NCI-H526 treated with DMSO at 0.1 percent for 48 hours (cell line): ENCODE measurements at regions not wholly inside any gene's neighbourhood (a gene's known extent, or its start where the extent isn't known, plus 50 kb on each side); places are given as distances from the start of the nearest gene placed in this dataset.

Experiments
- DNase-seq: peaks from one replicate; lab custom pipeline; 2025; lab: John Stamatoyannopoulos, UW

GRCh38 chr1:232519186-232519585, 110.7 kb downstream of the SIPA1L2 start:
- no peak for DNase-seq

GRCh38 chr1:232518349-232518748, 111.6 kb downstream of the SIPA1L2 start:
- no peak for DNase-seq

- no peak for DNase-seq
These were observed 112.7 kb downstream of the SIPA1L2 start for GRCh38 chr1:232517204-232517603.

GRCh38 chr1:232515706-232516105, 114.2 kb downstream of the SIPA1L2 start:
- DNase-seq = no peak

DNA sequence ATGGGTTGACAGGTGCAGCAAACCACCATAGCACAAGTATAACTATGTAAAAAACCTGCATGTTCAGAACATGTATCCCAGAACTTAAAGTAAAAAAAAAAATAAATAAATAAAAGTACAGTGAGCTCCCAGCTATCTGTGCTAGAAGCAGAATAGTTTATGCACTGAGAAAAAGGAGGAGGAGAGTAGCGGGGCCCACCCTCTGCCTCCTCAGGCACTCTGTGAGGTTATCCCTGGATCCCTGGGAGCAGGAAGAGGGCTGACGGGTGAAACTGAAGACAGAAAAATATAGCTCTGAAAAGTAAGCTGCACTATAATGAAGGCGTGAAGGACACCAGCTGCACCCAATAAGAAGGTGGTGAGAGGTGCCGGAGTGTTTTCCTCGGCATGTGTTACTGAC, 117.2 kb downstream of the SIPA1L2 start:
- no peak for DNase-seq

DNA sequence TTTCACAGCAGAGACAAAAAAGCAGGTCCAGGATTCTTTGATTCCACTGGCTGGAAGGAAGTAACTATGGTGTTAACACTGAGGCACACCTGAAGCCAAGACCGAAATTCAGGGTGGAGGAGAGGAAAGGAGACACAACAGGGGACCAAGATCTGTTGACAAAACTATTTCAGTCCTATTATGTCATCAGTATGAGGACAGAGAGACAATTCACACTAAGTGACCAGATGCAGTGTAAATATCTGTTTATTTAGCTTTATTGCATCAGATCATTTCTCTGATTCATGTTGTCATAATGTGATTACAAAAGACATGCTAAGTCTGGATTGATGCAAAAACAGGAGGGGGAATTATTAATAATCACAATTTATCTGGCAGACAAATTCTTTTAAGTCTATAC, 118.8 kb downstream of the SIPA1L2 start:
- DNase-seq = no peak

- DNase-seq = no peak
These were observed 119.4 kb downstream of the SIPA1L2 start for GRCh38 chr1:232510367-232511110.

DNA sequence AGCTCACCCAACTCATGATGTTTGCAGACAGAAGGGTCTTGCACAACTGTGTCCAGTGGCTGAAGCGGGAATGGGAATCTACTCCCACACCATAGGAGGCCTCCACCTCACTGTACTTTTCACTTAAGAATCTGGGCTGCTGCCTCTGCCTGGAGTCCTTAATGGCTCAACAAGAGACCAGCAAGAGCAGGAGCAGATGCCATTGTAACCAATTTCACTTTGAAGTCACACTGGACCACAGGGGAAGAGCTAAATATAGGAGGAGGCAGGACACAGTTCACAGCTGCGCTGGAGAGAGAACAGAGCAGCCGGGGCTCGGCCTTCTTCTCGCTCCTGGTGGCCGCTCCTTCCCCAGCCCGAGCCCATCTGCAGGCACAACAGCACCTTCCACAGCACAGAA, 120.4 kb downstream of the SIPA1L2 start:
- no peak for DNase-seq

GRCh38 chr1:232508130-232508701, 121.7 kb downstream of the SIPA1L2 start:
- DNase-seq = no peak

DNA sequence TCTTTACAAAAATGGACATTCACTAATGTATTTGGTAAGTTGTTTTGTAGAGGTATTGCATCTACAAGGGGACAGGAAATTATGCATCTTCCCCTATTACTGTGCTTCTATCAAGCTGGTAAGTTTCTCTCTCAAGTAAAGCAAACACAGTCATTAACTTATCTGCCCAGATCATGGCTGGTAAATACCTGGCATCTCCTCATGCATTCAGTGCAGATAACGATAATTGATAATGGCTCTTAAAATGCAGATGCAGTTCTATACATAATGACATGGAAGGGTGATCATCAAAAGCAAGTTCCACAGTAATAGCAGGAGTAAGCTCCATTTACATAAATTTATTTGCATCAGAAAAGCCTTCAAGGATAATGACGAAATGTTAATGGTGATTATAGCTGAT, 122.4 kb downstream of the SIPA1L2 start:
- DNase-seq = peak; percentile 71

DNA sequence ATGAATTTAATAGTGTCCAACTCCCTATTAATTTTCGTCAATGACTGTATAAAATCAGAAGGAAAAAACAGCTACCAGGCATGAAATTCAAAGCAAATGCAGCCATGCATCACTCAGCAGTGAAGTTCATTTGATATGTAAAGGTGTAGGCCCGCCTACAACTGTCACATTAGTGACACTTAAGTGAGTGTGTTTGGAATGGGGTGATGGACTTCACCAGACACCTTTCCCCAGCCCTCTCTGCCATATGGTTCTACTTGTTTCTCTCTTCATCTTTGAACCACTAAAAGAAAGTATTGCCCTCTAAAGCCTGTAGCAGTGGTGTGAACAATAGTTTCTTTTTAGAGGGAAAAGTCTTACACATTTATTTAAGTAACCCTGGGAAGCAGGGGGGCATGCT, 124.0 kb downstream of the SIPA1L2 start:
- DNase-seq = no peak

DNA sequence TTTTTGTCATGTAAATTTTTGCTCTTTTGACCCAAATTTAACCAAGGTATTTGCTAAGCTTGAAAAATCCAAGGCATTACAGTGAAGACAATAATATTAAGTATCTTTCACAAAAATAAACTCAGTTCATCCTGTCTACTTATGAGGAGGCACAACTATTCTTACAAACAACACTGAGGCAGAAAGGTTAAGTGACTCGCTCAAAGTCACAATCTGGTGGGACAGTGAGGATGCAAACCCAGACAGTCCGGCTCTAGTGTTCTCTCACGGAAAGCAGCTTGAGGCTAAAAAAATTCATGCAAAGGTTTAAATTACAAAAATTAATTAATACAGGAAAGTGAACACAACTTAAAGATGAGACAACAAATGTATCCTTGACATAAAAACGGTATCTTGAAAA, 125.3 kb downstream of the SIPA1L2 start:
- no peak for DNase-seq

DNA sequence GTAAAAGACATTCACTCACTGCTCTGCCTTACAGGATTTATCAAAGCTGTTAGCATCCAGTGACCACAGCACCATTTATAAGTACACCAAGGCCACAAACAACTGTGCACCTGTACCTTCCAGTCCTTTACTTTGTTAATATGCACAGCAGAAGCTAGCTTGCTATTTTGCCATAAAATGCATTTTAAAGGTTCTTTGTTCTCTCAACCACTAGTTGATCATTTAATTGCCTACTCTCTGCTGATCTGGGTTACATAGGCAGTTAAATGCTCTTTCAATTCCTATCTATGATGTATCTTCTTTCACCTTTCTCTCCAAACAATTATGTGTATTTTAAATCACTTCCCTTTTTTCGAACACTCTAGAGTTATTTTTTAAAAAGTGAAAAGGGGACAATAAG, 126.4 kb downstream of the SIPA1L2 start:
- DNase-seq = no peak

- no peak for DNase-seq
These were observed 128.1 kb downstream of the SIPA1L2 start for GRCh38 chr1:232501854-232502253.

- DNase-seq = no peak
These were observed 130.7 kb downstream of the SIPA1L2 start for GRCh38 chr1:232499188-232499587.

- no peak for DNase-seq
These were observed 136.1 kb downstream of the SIPA1L2 start for GRCh38 chr1:232493869-232494268.

DNA sequence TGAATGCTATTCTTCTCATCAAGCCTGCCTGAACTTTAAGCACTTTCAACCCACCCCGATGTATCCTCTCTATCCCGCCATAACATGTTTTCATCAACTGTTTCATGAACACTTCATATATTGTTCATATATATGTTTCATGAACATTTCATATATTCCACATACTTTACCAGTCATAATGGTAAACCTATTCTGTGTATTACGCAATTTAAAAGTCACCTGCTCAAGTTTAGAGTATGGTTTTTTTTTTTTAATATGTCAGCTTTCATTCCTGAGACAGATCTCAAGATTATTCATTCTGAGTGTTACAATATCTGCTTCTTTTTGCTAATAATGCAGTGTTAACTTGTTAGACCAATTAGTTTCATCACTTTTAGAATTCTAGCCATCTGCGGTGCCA, 140.7 kb downstream of the SIPA1L2 start:
- no peak for DNase-seq

- no peak for DNase-seq
These were observed 142.7 kb downstream of the SIPA1L2 start for GRCh38 chr1:232487236-232487635.

DNA sequence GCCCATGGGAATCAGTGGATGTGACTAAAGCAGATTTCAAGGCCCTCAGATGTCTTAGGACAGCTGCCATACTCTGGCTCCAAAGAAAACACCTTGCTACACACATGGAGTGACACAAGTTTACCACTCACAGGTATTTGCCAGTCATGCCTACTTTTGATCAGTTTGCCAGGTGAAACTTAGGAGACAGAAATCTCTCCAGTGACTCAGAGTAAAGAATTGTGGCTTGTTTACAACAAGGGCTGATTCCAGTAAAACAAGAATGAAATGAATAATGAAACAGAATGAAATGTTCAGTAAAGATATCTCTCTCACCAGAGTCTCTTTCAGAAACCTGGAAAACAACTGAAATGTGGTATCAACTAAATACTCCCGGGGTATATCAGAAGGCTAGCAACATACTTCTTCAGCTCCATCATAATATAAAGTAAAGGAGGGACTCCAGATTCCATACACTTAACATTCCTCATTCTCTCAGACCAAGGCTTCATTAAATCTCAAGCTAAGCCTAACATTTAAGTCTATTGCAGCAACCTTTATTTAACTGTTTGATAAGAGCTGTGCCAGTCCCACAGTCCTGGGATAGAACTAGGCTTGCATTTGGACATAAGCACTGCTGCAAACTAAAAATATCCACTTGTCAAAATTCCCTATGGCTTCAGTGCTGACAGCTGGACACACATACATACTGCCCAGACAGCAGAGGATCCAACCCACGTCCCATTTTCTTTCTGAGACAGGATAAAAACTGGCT, 143.3 kb downstream of the SIPA1L2 start:
- no peak for DNase-seq

DNA sequence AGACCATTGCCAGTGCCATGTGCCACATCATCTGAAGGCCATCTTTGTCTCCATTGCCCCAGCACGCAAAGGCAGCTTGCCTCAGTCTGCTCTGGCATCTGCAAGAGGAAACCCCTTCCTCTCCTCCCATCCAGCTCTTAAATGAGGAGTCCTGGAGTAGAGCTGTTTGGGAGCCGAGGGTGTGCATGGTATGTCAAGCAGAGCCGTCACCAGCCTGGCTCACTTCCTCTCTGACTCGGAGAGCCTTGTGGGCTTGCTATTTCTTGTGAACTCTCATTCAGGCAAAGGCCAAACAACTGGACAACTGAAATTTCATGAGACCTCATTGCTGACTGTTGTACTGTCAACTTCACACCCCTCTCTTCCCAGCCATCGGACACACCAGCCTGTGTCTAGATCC, 143.9 kb downstream of the SIPA1L2 start:
- DNase-seq = no peak

- DNase-seq = no peak
These were observed 145.1 kb downstream of the SIPA1L2 start for GRCh38 chr1:232484856-232485255.

- DNase-seq = no peak
These were observed 146.1 kb downstream of the SIPA1L2 start for GRCh38 chr1:232483826-232484225.

DNA sequence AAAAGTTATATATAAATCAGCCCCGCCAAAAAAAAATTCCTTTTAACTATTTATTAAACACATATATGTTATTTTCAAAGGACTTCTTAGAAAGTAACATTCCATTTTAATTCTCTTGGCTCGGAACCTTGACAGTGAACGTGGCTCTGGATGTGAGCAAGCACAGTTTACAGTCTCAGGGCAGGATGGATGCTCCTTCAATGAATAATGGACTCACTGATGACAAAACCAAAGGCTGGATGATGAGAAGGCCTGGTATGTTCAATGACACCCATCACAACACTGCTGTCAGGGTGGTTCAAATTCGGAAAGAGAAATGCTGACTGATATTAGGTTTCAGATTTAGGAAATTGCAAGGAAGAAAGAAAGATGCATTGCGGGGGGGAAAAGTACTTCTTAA, 148.8 kb downstream of the SIPA1L2 start:
- DNase-seq = no peak
